Umbilical cord (tissue), 1 donor: ENCODE measurements at regions not wholly inside any gene's neighbourhood (a gene's known extent, or its start where the extent isn't known, plus 50 kb on each side); places are given as distances from the start of the nearest gene placed in this dataset.

Experiments
- DNase-seq: peaks from one replicate; pipeline ENCODE4 v3.0.0-alpha.2; 2015; ENCODE audit warnings: low spot score

DNA sequence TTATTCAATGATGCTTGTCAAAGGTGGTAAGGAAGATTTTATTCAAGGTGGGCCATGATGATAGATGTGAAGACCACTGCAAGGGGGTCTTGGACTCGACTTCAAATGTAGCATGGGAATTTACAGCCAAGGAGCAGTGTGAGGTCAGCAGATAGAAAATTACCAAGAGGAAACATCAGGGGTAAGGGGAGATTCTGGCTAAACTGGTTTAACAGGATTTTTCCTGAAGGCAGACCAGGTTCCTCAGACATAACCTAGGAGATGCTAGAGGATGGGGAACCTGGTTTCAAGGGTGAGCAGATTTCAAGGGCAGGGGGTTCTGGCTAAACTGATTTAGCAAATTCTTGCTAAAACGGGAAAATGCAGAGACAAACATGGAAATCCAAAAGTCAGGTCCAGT lies 464.9 kb downstream of the TAFA4 start:
- DNase-seq, result peak; percentile 15

DNA sequence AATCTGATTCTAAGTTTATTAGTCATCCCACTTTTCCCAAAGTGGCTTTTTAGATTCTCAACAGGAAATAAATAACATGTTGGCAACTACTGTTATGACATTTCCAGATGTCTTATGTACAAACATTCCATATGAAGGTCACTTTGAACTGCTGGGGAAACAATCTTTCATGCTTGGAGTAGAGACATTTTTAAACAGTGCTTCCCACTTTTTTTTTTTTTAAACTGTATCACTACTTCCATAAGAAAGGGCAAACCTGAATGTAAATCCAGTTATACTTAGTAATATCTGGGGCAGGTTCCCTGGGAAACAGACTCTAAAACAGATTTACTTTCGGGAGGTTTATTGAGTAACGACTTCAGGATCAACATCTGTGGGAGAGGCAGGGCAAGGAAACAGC lies 473.8 kb downstream of the TAFA4 start:
- peak; percentile 11 for DNase-seq

DNA sequence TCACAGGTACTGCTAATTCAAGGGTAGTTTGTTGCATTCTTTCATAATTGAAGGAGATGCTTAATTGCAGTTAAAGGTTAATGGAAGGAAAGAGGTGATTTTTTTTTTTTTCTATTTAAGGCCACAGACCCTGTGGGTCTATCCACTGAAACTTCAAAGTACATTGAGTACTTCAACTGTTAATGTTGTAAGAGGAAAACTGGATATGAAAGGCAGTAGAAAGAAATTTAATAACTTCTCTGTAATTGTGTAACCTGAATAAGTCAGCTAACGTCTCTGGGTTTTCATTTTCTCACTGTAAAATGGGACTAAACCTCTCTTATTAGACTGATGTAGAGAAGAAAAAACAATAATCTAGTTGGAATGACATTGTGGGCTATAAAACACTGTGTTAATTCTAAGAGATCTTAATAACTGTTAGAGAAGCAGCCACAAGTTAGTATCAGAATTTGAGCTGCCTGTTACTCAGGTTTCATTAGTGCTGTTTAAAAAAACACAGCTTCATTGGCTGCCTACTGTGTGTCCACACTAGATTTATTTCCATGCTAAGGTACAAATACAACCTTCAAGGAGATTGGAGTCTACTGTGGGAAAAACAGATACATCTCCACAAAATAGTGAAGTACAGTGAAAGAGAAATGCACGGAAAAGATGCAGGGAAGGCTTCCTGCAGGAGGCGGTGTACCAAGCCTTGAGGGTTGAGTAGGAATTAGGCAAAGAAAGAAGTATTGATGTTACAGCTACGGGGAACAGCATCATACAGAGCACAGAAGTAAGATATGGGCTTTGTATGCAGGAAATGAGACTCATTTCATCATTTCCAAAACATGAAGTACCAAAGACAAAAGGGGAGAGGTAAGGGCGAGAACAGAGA lies 483.6 kb downstream of the TAFA4 start:
- no peak for DNase-seq

DNA sequence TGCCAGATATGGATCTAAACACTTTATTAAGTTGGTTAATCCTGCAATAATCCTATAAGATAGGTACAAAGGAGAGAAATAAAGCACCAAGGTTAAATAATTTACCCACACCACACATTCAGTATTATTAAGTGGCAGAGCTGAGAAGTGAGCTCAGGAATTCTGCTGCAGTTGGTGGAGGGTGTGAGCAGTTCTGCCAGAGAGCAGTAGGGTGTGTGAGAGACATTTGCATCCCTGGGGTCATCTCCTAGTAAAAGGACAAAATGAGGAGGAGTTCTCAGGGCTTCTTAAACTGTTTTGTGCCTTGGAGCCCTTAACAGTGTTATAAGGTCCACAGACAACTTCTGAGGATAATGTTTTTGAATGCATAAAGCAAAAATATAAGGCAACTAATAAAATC lies 484.5 kb downstream of the TAFA4 start:
- no peak for DNase-seq

DNA sequence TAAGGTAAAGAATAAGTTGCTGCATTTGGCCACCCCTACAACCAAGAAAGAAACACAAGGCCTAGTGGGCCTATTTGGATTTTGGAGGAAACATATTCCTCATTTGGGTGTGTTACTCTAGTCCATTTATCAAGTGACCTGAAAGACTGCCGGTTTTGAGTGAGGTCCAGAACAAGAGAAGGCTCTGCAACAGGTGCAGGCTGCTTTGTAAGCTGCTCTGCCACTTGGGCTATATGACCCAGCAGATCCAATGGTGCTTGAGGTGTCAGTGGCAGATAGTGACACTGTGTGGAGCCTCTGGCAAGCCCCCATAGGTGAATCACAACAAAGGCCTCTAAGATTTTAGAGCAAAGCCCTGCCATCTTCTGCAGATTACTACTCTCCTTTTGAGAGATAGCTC lies 491.3 kb downstream of the TAFA4 start:
- DNase-seq, result no peak

DNA sequence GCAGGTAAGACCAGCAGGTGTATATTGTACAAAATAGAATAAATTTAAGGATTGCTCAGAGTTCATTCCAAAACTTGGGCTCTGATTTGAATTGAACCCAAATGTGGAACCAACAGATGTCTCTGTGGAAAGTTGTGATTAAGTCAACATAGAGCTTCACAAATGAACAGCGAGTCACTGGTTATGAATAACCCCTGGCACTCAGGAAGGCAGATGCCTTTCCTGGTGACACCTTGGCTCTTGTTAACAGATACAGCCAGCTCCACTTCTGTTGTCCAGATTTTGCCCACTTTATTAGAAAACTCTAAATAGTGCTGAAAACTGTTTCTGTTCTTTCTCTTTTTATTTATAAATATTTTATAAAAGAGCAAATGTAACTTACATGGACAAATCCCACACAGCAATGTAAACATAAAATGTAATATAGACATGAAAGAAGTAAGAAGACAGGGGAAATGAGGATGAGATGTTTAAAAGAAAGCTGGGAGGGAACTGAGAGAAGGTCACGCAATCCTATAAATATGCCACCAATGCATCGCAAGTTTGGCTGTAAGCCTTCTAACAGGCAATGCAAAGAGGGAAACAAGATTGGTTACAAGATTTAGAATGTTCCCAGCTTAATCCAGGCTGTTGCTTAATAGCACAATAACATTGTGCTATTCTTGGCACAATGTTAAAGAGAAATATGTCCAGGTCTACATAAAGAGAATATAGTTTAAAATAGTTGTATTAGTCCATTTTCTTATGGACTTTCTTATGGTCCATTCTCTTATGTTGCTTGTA lies 495.5 kb downstream of the TAFA4 start:
- peak; percentile 26 for DNase-seq

DNA sequence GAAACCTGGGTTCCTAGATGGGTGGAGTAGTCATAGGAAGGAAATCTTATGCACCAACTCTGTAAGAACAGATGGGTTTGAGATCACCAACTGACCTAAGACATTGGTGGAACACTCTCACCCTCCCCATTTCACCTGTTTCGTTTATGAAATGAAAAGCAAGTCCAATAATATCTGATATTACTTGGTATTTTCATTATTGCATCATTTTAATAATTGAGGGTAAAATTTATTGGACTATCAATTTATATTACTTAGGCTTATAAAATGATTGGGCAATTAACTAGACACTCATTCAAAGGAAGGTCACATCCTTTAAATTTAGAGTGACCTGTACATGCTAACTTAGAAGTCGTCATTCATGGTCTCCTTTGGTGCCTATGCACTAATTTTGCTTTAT lies 503.9 kb downstream of the TAFA4 start:
- DNase-seq, result no peak

DNA sequence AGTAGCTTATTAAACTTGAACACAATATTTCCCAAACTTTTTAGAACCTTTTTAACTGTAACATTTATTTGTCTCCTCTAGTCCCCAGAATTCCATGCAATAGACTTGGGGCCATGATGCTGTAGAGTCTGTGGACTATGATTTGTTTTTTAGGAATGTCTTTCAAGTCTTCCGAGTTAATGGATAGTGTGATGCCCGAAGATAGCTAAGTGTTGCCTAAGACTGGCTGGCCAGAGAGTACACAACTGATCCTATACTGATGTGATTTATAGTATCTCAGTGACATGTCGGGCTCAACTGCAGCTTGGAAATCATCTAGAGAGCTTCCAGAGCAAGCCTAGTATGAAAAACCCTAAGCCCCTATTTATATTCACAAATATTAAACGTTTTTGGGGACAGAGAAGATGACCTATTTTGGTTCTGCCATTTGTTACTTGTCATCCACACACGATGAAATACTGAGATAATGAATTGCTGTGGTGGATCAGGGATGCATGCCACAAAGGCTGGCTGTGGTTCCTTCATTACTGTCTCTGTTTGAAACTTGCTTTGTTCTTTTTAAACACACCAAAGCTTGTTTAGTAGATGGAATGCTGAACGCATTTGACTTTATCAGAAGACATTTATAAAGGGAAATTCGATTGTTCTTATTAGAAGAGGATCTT lies 507.4 kb downstream of the TAFA4 start:
- DNase-seq, result peak; percentile 91

DNA sequence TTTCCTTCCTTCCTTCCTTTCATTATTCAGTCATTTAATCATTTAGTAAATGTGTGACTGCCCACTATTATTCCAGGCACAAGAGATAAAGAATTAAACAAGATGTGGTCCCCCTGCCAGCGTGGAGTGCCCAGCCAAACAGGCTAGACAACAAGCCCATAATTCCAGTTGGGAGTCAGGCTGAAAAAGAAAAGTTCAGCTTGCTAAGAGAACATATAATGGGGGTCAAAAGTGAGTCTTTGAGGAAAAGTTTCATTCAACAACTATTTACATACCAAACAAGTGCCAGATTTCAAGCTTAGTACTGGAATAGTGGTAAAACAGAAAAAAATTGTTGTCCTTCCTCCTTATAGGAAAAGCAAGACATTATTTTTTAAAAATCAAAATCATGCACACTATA lies 523.7 kb downstream of the TAFA4 start:
- no peak for DNase-seq

DNA sequence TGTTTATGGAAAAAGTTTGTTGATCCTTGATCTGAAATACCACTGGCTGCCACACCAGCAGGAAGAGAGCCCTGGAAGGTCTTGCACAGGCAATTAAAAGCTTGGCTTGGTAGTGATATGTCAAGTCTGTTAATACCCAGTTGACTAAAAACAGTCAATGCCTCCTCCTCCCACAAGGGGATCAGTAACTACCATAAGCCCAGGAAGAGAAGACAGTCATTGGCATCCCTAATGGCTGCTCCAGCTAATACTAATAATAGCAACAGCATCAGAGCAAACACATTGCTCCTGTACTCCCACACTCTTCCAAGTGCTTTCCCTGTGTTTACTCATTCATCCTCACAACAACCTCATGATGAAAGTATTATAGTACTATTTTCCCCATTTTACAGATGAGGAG lies 528.6 kb downstream of the TAFA4 start:
- peak; percentile 9 for DNase-seq

DNA sequence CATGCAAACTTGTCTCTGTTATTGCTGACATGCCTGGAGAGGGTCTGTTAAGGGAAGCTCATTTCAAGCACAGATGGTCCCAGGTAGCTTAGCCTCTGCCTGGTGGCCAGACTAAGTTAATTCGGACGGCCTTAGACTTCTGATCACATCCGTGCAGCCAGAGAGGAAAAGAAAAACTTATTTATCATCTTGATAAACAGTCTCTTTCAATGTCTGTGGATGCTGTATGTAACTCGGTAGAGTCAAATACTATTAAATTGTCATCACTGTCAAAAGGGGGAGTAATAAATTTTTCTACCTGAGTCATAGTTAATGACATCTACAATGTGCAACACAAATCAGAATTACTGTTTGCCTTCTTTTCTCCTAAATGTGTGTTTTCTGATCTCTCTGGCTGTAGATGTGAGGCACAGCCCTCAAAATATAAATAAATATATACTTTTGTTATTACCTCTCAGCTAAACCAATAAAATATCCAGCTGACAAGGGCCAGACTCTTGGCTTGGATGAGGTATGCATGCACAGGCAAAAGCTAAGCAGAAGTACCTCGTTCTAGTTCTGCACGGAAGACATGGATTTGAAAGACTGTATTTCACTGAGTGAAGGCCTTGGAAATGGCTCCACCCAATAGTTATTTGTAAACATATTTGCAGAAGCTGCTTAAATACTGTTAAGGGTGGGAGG lies 530.0 kb downstream of the TAFA4 start:
- no peak for DNase-seq

DNA sequence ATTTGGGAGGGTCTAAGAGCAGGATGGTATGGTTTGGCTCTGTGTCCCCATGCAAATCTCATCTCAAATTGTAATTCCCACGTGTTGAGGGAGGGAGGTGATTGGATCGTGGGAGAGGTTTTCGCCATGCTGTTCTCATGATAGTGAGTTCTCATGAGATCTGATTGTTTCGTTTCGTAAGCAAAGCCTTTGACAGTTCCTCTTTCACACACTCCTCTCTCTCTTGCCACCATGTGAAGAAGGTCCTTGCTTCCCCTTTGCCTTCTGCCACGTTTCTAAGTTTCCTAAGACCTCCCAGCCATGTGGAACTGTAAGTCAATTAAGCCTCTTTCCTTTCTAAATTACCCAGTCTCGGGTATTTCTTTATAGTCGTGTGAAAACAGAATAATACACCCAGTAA lies 553.7 kb downstream of the TAFA4 start:
- no peak for DNase-seq

DNA sequence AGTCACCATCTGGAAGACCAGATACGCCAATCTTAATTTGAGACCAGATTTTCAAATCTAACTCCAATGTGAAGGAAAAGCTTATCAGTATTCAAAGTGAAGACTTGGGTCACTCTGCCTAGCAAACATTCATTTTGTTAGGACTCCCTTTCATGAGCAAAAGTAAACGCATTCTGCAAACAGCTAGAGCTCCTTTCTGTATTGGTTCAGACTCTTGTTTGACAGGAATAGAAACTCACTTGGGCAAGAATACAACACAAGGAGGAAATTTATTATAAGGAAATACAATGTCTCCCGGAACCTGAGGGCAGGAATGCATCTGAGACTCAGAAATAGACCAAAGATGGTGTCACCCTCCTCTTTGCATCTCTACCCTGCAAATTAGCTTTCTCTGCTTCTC lies 558.6 kb downstream of the TAFA4 start:
- no peak for DNase-seq

DNA sequence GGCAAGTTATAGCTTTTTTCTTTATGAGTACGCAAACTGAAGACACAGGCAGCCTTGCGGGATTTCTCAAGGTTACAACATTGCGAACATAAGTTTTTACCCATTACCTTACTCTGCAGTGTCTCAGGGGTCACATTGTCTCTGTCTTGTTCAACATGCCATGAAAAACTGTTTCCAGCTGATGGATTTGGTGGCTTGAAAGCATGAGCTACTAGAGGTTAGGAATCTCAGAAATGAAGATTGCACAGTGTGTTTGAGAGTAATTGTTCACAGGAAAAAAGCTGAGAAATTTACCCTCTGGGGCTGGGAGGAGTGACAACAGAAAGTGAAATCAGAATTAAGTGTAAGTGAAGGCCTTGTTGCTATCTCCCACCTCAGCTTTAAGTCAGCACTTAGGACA lies 568.6 kb downstream of the TAFA4 start:
- DNase-seq, result no peak

DNA sequence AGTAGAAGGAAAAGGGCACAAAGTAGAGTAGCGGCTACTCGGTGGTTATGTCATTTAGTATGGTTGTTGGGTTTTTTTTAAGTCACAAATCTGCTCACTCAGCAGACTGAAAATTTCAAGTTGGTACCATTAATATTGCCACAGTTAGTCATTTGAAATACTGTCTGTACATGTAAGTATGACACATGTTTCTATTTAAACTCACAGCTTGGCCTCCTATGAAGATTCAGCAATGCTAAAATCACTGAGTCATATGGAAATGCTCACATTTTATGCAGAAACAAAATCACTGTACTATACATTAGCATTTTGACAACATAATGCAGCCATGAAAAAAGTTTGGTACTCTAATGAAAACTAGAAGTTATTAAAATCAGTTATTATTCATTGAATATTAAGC lies 571.9 kb downstream of the TAFA4 start:
- DNase-seq, result no peak

DNA sequence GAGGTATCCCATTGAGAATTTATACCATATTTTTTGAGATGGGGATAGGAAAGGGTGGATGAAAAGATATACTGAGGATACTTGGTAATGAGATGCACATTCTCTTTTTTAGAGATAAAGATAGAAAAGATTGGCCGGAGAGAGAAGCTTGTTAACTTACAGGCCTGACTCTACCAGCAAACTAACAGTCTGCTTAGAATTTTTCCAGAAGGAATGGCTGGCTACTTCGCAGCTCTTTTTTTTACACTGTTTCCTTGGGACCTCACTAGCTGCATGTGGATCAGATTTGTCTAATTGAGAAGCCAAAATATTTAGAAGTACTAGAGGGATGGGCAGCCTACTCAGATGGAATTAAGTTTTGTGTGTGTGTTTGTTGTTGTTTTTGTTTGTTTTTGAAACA lies 586.6 kb downstream of the TAFA4 start:
- DNase-seq, result no peak

DNA sequence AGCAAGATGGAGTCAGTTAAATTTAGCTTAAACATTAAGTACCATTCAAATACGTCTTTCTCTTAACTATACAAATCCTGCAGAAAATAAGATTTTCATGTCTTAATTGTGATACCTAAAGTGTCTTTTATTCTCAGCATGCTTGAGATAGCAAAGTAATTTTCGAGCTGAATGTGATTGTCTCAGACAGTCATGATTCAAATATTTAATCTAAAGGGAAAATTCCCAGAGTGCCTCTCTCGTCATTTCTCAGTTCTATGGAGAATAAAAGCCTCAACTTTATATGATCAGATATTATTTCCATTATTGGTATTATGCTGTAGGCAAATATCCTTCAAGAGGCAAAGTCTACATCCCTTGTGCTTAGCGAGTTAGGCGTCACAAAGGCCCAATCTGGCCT lies 589.9 kb downstream of the TAFA4 start:
- DNase-seq, result no peak

DNA sequence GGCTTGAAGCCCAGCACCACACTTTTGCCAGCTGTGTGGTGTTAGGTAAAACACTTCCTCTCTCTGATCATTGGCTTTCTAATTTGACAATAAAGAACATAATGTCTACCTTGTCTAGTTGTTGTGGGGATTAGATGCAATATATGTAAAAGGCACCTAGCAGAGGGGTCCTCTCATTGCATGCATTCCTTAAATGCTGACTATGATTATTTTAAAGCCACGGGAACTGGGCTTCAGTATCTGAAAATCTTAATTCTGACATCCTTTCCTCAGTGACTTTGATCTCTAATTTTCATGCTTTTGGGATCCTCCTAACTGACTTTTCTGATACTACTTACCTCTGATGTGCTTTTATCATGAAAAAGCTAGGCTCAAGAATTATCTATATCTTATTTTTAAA lies 596.3 kb downstream of the TAFA4 start:
- no peak for DNase-seq

DNA sequence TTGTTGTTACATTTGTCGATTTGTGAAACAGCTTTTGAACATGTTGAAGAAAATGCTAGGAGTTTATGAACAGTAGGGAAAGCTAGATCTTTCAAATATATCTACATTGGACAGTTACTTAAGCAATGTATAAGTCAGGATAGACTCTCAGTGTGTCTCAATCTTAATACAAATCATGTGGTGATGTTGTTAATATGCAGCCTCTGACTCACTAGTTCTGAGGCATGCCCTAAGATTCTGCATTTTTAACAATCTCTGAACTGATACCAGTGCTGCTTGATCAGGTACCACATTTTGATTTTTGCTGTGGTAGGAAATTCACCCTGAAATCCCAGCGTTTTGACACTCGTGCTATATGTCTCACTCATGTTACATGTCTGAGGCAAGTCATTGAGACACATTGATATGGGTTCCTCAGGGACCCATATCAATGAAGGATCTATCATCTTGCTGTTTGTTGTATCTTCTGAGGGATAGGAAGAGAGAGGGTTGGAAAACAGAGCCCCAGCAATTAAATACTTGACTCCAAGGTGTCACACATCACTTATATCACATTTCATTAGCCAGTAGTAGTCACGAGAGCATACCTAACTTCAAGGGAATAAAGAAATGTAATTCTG lies 597.9 kb downstream of the TAFA4 start:
- peak; percentile 21 for DNase-seq

DNA sequence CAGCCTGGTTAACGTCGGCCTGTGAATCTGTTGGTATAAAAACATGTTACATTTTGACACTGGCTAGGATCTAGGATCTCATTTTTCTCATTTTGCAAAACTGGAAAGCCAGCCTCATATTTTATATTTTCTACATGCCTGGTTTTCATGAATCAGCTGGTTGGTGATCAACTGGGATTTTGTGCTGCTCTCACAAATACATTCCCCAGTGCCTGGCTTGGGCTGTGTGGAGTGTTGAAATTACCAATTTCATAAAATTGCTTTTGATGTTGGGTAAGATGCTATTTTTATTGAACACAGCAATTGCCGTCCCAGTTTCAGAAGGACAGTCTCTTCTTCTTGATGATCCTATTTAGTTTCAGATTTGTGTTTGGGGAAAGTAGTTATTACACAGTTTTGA lies 604.3 kb downstream of the TAFA4 start:
- peak; percentile 81 for DNase-seq

DNA sequence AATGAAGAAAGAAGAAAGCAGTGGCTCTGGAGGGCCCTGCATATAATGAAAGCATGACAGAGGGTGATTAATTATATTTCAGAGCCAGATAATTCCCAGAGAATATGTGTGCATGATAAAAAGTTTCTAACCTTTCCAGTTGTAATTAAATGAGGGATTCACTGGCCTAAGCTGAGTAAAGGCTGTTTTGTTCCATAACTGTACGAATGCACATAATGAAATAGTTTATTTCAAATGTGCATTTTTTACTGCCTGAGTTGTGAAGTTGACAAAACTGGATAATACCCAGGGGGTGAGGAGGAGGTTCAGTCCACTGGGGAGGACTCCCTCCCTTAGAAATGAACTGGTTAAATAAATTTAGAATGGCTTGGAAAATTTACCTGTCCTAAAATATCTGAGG lies 616.4 kb downstream of the TAFA4 start:
- no peak for DNase-seq

DNA sequence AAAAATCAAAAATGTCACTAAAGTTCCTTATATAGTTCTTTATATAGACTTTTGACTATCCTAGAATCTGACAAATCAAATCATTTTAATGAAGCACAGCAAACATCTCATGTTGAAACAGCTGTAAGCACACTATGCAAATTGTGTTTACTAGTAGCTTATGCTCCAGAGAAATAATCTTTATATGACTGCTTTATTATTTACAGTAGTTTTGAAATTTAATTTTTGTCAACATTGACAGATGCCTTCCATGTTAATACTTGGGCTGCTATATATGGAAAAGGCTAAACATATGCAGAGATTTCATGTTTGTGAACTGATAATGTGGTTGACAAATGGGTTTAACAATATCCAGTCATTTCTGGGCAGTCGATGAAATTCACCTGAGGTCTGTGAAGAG lies 616.8 kb downstream of the TAFA4 start:
- no peak for DNase-seq
